Parathyroid adenoma (tissue), 2 donors: ENCODE measurements at regions not wholly inside any gene's neighbourhood (a gene's known extent, or its start where the extent isn't known, plus 50 kb on each side); places are given as distances from the start of the nearest gene placed in this dataset.

ENCODE experiments used
- H2AFZ ChIP-seq: fragments of 300-600 bp; sonication (generic); one replicate; pipeline ENCODE4 v1.7.0; 2017; ENCODE audit warnings: antibody characterized with exemption, mild to moderate bottlenecking
- H3K27ac ChIP-seq: fragments of 300-600 bp; sonication (generic); one replicate; pipeline ENCODE4 v1.7.0; 2017
- H3K27me3 ChIP-seq: fragments of 300-600 bp; sonication (generic); one replicate; pipeline ENCODE4 v1.7.0; 2017; ENCODE audit warnings: low read length; ENCODE audit not compliant: control insufficient read depth, insufficient read depth
- H3K36me3 ChIP-seq: fragments of 300-600 bp; sonication (generic); one replicate; pipeline ENCODE4 v1.7.0; 2017; ENCODE audit warnings: low read length; ENCODE audit not compliant: control insufficient read depth, insufficient read depth
- H3K4me1 ChIP-seq: fragments of 300-600 bp; sonication (generic); one replicate; pipeline ENCODE4 v1.7.0; 2017; ENCODE audit warnings: control low read depth
- H3K4me2 ChIP-seq: fragments of 300-600 bp; sonication (generic); one replicate; pipeline ENCODE4 v1.7.0; 2017; ENCODE audit warnings: low read length
- H3K4me3 ChIP-seq: fragments of 300-600 bp; sonication (generic); one replicate; pipeline ENCODE4 v1.7.0; 2017; ENCODE audit warnings: low read depth, low read length
- H3K79me2 ChIP-seq: fragments of 300-600 bp; sonication (generic); one replicate; pipeline ENCODE4 v1.7.0; 2017; ENCODE audit warnings: control low read depth
- H3K9ac ChIP-seq: fragments of 300-600 bp; sonication (generic); one replicate; pipeline ENCODE4 v1.7.0; 2017; ENCODE audit warnings: mild to moderate bottlenecking
- H3K9me3 ChIP-seq: fragments of 300-600 bp; sonication (generic); one replicate; pipeline ENCODE4 v1.7.0; 2017; ENCODE audit warnings: low read length; ENCODE audit not compliant: control insufficient read depth
- CTCF ChIP-seq: fragments of 300-600 bp; sonication (generic); IDR thresholded peaks from one replicate; pipeline ENCODE4 v1.7.0; 2017; ENCODE audit warnings: antibody characterized with exemption, mild to moderate bottlenecking
- donor health status: primary hyperparathyroidism.

DNA sequence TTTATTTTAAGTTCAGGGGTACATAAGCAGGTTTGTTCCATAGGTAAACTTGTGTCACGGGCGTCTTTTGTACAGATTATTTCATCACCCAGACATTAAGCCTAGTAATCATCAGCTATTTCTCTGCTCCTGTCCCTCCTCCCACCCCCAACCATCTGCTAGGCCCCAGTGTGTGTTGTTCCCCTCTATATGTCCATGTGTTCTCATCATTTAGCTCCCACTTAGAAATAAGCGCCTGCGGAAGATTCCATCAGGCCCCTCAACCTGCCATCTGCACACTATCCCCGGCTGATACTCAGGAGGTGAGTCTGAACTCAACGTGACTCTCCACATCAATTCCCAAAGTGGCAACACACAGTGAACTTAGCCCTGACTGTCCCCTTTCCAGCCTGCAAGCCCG, 228.0 kb upstream of the SYNDIG1 start:
- no peak for TF ChIP-seq CTCF

DNA sequence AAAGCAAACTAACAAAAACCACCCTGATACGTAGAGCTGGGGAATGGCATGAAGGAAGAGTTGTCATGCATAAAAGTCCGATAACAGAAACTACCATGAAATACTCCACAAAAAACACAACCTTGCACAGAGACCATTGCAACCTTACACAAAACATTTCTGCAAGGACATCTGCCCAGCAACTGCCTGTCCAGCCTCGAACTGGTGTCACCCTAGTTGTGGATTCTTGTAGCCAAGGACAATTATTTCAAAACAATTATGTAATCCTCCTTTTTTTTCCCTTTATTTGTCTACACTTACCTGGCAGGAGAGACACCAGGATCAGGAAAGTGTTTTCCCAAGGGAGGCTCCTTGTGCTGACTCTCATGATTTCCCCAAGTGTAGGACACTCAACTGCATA, 232.5 kb upstream of the SYNDIG1 start:
- no peak overlapping the region for H3K9ac ChIP-seq

More for the DNA sequence above, 228.0 kb upstream of the SYNDIG1 start:
- no peaks in the 10 kb centered on the region for H3K9me3 ChIP-seq
- H3K27me3 ChIP-seq, result no peaks in the 10 kb centered on the region
- H3K4me2 ChIP-seq, result no peak overlapping the region
- H3K4me3 ChIP-seq, result no peak overlapping the region
- no peak overlapping the region for H2AFZ ChIP-seq
- H3K27ac ChIP-seq, result no peak overlapping the region
- H3K4me1 ChIP-seq, result no peaks in the 10 kb centered on the region
- no peaks in the 10 kb centered on the region for H3K36me3 ChIP-seq
- H3K79me2 ChIP-seq, result no peaks in the 10 kb centered on the region
- H3K9ac ChIP-seq, result no peak overlapping the region

DNA sequence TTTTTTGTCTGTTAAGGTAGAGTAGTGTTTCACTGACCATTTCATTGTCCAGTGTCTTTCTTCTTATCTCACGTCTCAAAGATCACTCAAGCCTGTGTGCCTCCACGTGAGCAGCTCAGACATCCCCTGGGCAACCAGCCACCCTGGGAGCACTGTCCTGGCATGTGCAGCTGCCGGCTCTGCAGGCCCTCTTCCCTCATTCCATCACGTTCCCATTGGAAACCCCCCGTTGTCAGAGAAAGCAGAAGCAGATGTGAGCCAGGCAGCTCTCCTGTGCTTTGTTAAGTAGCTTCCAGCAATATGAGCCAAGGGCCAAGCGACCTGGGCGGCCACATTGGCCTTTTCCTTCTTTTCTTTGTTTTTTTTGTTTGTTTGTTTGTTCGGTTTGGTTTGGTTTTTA, 233.2 kb upstream of the SYNDIG1 start:
- H3K36me3 ChIP-seq, result no peaks in the 10 kb centered on the region
- no peak overlapping the region for H3K27ac ChIP-seq
- H2AFZ ChIP-seq, result no peak overlapping the region

More for the DNA sequence above, 232.5 kb upstream of the SYNDIG1 start:
- Histone ChIP-seq H3K79me2 (no peaks in the 10 kb centered on the region), H3K36me3 (no peaks in the 10 kb centered on the region), H3K27ac (no peak overlapping the region), H3K4me1 (no peaks in the 10 kb centered on the region), H3K4me2 (no peak overlapping the region), H3K9me3 (no peaks in the 10 kb centered on the region), H3K27me3 (no peaks in the 10 kb centered on the region), H2AFZ (no peak overlapping the region), H3K4me3 (no peak overlapping the region)
- no peak for TF ChIP-seq CTCF

GRCh38 chr20:24235296-24236175, 233.9 kb upstream of the SYNDIG1 start:
- H3K4me2 ChIP-seq, result no peak overlapping the region
- H3K27ac ChIP-seq, result no peak overlapping the region
- H3K9ac ChIP-seq, result no peak overlapping the region
- H3K9me3 ChIP-seq, result no peaks in the 10 kb centered on the region
- H3K27me3 ChIP-seq, result no peaks in the 10 kb centered on the region
- no peaks in the 10 kb centered on the region for H3K4me1 ChIP-seq
- no peak for TF ChIP-seq CTCF
- H3K79me2 ChIP-seq, result no peaks in the 10 kb centered on the region
- H3K36me3 ChIP-seq, result no peaks in the 10 kb centered on the region
- no peak overlapping the region for H3K4me3 ChIP-seq
- no peak overlapping the region for H2AFZ ChIP-seq

More for the DNA sequence above, 233.2 kb upstream of the SYNDIG1 start:
- Histone ChIP-seq H3K79me2 (no peaks in the 10 kb centered on the region), H3K4me2 (no peak overlapping the region), H3K9me3 (no peaks in the 10 kb centered on the region), H3K9ac (no peak overlapping the region), H3K4me1 (no peaks in the 10 kb centered on the region), H3K4me3 (no peak overlapping the region), H3K27me3 (no peaks in the 10 kb centered on the region)
- TF ChIP-seq CTCF, result no peak

- no peak overlapping the region for H3K4me3 ChIP-seq
- H2AFZ ChIP-seq, result no peak overlapping the region
- no peak overlapping the region for H3K4me2 ChIP-seq
- H3K4me1 ChIP-seq, result no peaks in the 10 kb centered on the region
- H3K27me3 ChIP-seq, result no peaks in the 10 kb centered on the region
- TF ChIP-seq CTCF, result no peak
- no peak overlapping the region for H3K9ac ChIP-seq
- no peak overlapping the region for H3K27ac ChIP-seq
- H3K36me3 ChIP-seq, result no peaks in the 10 kb centered on the region
- H3K79me2 ChIP-seq, result no peaks in the 10 kb centered on the region
- H3K9me3 ChIP-seq, result no peaks in the 10 kb centered on the region
Measured at GRCh38 chr20:24227600-24227999, 239.0 kb upstream of the GGTLC1 start.
